NCI-H446 (cell line): ENCODE measurements at regions not wholly inside any gene's neighbourhood (a gene's known extent, or its start where the extent isn't known, plus 50 kb on each side); places are given as distances from the start of the nearest gene placed in this dataset.
"Not testable (repeated sequence)": the region's sequence is repeated elsewhere in the genome, so short reads cannot be mapped to it uniquely, and the experiment has no call there.

Experiments
- DNase-seq, 2 experiments: peaks; one replicate each; lab custom pipeline; 2025; lab: John Stamatoyannopoulos, UW

DNA sequence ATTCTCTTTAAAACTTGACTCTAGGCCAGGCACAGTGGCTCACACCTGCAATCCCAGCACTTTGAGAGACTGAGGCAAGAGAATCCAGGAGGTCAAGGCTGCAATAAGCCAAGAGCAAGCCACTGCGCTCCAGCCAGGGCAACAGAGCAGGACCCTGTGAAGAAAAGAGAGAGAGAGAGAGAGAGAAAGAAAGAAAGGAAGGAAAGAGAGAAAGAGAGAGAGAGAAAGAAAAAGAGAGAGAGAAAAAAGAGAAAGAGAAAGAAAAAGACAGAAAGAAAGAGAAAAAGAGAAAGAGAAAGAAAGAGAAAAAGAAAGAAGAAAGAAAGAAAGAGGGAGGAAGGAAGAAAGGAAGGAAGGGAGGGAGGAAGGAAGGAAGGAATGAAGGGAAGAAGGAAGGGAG lies 76.7 kb downstream of the RIN2 start:
- DNase-seq = no peak

DNA sequence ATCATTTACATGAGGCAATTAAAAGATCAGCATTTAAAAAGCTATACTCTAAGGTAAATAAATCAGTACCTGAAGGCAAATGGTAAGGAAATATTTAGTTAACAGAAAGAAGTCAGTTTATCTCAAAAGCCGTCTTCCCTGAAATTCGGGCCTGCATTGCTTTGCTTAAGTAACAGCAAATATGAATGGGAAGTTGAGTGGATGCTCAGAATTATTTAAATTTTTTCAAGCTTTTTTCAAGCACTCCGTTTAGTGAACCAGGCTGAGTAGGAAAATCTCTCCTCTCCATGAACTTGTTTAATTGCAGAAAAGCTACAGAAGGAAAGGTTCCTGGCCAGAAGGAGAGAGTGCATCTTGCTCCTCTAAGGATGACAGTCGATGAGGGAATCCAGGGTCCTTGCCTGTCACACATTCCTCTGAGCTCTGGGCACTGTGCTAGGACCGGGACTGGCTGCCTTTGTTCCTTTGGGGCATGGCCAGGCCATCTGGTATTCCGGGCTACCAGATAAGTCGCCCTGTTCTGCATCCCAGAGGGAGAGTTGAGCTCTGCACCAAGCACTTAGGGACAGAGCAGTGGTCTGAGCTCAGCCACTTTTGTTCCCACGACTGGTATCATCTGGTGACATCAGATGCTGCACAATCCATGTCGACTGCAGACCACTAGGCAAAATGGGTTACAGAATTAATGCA lies 77.6 kb downstream of the RIN2 start:
- no peak for DNase-seq

DNA sequence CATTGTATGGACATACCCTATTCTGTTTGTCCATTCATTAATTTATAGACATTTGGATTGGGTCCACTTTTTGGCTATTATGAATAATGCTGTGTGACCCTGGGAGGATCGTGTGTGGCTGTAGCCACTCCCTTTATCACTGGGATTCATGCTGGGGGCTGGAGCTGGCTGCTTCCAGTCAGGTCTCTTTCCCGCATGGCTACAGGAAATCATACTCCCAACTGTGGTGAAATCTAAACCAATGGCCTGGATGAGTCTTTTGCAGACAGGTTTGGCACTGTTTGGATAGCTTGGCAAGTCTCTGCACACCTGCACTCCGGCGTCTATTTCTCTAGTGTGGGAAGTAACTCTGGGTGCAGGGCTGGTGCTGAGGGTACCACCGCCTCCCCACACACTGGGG lies 80.4 kb downstream of the RIN2 start:
- DNase-seq = no peak

DNA sequence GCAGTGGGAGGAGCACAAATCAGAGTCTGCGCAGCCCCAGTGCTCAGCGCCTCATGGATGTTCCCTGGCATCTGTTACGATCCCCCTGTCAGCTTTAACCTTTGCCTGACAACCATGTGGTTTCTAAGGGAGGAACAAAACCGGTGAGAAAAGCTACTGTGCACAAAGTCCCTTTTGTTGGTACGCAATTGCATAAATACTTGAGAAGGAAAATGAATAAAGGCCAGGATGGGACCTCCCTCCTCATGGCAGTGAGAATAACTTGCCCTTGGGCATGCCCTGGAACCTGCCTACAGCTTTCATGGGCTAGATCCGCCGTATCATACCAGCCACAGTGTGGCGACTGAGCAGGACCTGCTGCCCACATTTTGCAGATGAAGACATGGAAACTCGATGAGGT lies 81.0 kb downstream of the RIN2 start:
- no peak for DNase-seq

DNA sequence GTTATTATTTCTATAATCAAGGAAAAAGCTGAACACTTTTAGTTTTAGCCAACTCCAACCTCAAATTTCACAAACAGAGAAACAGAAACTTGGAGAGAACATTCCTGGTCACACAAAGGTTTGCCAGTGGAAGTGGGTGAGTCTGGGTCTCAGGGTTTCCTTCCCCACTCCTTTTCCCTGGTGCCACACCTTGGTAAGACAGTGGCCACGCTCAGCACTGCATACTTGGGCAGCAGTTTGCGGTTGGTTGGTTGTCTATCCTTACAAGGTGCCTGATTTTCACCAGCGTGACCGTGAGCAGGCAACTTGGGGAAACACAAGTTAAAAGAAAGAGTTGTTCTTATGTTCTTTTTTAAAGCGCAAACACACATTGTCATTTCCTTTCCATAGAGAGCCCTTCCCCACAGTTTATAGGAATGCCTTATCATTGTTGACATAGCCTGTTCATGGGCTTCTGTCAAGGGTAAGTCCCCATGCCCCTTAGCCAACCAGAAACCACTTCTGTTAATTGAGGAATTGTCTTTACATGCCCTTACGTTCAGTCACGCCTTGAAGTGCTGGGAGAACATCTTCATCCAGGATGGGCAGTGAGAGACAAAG lies 82.2 kb downstream of the RIN2 start:
- DNase-seq = no peak

DNA sequence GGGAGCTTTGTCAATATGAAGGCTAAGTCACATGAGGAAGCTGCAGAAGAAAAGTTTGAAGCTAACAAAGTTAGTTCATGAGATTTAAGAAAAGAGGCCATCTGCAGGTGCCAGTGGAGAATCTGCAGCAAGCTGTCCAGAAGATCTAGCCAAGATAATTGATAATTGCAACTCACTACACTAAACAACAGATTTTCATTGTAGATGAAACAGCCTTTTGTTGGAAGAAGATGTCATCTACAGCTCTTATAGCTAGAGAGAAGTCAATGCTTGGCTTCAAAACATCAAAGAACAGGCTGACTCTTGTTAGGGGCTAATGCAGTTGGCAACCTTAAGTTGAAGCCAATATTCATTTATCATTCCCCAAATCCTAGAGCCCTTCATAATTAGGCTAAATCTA lies 83.7 kb downstream of the RIN2 start:
- DNase-seq = peak in 1 of 2 experiments; percentile 20

DNA sequence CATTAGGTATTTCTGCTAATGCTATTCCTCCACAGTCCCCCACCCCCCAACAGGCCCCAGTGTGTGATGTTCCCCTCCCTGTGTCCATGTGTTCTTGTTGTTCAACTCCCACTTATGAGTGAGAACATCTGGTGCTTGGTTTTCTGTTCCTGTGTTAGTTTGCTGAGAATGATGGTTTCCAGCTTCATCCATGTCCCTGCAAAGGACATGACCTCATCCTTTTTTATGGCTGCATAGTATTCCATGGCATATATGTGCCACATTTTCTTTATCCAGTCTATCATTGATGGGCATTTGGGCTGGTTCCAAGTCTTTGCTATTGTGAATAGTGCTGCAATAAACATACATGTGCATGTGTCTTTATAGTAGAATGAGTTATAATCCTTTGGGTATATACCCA lies 86.8 kb downstream of the RIN2 start:
- DNase-seq = not testable (repeated sequence)

DNA sequence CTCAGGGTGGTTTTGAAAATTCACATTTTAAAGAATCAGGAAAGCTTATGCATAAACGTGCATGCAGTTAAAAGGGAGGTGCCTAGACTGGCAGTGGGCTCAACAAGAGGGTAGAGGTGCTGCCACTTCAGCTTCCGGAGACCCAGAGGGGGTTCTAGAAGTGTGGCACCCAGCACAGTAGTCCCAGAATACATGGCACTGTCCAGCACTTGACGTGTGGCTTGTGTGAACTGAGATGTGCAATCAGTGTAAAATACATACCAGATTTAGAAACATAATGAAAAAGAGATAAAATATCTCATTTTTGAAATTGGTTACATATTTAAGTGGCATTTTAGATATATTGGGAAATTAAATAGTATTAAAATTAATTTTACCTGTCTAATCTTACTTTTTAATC lies 89.3 kb downstream of the RIN2 start:
- DNase-seq = no peak

DNA sequence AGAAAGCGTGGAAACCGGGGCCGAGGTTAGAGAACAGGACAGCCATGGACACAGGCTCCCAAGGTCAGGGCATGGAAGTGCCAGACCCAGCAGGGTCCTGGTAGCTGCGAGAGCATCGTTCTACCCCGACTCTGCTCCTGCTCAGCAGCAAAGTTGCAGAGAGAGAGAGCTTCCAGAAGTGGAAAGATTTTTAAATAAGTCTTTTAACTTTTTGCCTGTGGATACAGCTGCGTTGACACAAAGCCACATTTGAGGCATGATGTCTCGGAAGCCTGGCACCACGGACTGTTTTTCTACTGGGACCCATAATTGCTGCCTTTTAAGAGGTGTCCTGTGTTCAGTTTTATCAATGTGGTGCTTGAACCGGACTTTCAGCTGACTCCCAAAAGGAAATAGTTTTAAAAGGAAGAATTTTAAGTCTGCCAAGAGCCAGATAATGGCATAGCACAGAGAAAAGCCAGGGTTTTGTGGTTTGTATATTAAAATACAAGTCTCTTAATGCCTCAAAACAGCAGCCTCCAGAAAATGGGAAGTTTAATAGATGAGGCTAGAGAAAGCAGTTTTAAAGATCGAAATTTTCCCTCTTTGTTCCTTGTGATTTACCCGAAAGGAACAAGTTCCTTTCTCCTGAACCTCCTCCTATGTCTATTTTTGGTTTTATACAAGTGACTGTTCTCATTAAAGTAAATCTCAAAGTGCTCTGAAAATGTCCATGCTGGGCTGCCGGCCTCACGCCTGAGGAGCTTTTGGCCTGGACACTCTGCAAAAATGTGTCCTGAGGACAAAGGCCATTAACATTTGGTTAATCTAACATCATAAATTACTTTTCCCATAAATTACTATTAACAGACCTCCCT lies 91.5 kb downstream of the RIN2 start:
- no peak for DNase-seq

DNA sequence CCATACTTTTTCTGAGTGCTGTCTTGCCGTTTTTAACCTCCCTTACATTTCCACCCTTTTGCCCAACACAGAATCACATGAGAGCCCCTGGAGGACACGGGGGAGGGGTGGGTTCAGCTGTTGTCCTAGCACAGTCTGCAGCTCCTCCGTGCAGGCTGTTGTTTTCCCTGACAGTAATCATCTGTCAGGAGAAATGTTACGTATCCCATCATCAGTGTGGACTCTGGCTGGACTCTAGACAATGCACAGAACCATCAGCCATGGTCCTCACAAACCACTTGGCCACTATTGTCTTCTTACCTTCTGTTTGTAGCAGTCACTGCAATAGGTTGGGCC lies 92.1 kb downstream of the RIN2 start:
- no peak for DNase-seq

DNA sequence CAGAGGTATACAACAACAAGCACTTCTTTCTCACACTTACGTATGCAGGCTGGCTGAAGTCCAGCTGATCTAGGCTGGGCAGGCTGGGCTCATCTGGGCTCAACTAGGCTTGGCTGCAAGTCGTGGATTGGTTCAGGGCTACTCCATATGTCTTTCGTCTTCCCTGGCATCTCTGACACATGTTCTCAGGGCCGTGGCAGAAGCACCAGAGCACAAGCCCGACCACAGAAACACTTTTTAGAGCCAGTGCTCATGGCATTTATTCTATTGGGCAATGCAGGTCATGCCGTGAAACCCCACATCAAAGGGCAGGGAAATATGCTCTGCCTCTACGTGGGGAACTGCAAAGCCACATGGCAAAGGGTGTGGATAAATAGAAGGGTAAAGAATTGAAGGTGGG lies 93.8 kb downstream of the RIN2 start:
- peak in 1 of 2 experiments; percentile 65 for DNase-seq

DNA sequence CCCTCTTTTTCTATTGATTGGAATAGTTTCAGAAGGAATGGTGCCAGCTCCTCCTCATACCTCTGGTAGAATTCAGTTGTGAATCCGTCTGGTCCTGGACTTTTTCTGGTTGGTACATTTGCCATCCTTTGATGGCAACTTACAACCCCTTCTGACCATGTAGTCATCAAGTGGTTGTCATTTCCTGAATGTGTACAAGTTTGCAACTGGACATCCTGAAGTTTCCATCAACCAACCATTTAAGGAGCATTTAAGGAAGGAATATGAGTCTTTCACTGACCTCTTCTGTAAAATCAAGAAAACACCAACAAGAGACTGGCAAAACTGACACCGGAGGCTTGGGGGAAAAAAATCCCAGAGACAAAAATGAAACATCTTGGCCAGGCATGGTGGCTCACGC lies 97.4 kb downstream of the RIN2 start:
- no peak for DNase-seq

DNA sequence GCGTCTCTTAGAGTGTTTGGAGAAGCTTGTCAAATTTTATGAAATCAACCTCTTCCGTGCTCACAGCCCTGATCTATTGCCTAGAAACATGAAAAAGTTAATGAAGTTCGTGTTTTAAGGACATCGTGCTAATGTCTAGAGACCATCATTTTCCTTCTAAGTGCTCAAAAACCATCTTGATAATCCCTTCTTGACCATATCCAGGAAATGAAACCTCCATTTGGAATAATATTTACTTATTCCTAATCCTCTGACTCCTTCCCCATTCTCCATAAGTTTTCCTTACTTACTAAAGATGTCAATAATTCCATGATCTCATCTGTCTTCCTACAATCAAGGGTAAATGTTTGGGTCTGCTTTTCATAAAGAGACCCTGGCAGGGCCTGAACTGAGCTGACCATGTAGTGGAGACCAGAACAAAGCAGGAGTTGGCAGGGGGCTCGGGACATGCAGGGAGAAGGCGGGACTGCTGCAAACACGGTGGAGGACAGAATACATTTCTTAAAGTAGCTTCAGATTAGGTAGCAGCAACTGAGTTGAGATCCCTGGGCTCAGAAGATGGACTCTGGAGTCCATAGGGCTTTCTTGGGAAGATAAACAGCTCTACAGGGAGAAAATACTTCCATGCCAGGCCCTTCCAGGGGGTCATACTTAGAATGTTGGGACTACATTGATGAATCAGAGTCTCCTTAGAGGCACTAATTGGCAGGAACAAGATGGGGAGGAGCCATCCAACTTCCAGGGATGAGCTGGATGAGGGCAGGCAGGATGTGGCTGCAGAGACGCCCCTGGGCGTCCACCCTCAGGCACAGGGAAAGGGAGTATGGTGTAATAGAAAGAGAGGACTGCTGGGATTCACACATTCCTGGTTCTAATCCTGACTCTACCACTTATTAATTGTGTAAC lies 100.7 kb downstream of the RIN2 start:
- no peak for DNase-seq

DNA sequence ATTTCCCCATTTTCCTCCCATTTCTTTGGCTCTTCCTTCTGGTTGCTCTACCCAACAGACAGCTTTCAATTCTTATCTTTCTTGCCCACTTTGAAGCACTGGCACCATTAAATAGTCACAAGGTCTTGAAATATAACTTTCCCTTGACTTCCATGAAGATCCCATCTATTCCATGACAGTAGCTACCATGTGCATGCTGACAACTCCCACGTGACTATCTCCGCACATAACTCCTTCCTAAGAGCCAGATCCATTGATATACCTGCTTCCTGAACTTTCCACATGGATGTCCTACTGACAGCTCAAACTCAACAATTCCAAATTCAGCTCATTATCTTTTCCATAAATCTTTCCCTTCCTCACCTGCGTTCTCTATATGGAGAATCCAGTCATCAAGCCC lies 101.4 kb downstream of the RIN2 start:
- no peak for DNase-seq

DNA sequence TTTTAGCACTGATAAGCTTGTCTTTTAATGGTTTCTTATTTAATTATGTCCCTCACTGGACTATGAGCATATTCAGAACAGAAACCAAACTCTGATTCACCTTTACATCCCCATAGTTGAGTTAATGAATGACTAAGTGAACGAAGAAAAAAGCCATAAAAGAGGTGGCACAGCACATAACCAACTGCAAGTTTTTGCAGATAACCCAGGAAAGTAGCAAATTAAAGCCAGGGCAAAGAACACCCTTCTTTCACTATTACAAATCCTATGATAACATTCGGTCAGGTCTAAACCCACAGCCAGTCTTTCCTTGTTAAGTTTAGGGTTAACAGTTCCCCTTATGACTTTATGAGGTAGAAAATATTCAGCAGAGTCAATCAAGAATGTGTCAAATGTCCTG lies 102.7 kb downstream of the RIN2 start:
- no peak for DNase-seq

DNA sequence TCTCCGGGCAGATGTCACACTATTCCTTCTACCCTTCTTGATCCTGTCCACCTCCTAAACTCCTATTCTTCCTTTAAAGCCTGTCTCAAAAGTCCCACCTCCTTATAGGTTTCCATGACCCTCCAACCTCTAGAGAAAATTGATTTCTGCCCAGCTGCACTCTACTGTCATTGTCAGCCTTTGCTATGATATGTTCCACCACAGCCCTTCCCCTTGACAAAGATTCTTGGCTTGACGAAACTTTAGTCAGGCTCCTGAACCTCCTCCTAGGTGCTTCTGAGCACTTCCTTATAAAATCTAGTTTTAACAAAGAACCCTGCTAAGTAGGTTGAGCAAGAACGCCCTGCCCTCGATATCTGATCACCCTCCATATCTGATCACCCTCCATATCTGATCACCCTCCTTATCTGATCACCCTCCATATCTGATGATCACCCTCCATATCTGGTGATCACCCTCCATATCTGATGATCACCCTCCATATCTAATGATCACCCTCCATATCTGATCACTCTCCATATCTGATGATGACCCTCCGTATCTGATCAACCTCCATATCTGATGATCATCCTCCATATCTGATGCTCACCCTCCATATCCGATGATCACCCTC lies 103.2 kb downstream of the RIN2 start:
- DNase-seq = no peak

DNA sequence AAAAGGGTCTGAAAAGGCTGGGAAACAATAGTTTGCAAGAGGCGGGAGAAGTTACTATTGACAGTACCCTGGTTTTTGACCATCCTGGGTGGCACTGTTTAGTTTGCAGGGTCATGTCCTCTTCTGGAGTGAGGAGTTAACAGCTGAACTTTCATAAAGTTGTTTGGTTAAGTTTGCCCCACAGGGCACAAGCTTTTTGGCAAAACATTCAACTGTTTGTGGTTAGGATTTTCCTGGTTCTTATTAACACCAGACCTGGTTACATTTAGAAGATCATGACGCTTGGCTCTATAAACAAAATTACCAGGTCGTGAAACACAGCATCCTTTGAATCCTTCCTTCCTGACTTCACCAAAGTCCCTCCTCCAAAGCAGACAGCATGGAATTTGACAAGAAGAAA lies 106.1 kb downstream of the RIN2 start:
- DNase-seq = no peak

DNA sequence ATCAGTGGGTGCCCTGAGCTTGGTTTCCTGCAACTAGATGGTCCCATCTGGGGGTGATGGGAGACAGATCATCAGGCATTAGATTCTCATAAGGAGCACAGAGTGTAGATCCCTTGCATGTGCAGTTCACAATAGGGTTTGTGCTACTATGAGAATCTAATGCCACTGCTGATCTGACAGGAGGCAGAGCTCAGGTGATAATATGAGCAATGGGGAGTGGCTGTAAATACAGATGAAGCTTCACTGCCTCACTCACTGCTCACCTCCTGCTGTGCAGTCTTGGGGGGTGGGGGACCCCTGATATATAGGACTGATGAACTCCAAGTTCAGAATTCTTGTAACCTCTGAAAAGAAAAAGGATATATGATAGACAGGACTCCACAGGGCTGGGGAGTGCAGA lies 108.0 kb downstream of the RIN2 start:
- no peak for DNase-seq

DNA sequence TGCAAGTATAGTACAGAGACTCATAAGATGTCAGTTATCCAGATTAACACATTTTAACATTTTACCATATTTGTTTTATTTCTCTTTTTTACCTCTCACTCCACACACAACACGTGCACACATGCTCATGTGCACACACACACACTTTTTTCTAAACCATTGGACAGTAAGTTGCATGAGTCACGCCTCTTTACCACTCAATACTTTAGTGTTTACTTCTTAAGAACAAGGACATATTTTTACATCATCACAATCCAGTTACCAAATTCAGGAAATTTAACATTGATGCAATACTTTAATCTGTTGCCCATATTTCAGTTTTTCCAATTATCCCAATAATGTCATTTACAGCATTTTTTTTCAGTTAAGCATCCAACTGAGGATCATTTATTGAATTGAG lies 109.0 kb downstream of the RIN2 start:
- DNase-seq = no peak

DNA sequence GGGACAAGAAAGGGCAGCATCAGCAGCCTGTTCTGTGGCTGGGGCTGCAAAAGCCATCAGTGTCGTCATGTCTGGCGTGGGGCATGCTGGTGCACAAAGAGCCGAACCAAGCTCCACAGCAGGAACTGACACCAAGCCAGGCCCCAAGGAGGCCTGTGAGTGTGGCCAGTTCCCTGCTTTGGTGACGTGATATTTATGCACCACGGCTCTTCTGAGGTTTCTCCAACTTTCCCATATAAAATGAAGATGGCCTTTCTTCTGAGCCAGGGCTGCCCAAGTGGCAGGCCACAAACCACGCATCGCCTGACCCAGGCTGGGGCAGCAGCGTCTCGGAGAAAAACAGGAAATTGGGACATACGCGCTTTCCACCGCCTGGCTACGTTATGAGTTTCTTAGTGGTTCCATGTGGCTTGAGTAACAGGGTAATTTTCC lies 109.9 kb downstream of the RIN2 start:
- DNase-seq = no peak

DNA sequence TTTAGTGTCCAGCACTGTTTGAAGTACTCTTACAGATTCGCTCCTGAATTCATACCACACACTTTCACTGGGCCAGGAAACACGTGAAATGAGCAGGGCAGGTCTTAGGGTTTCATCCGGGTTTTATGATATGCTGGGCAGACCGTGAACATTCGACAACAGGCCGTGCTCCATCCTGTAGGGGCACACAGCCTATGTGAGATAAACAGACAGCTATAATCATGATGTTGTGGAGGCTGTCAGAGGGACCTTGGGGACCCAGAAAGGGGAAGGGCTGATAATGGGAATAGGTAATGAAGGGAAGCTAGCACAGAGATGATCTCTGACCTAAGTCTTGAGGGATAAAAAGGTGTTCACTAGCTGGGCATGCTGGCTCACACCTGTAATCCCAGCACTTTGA lies 110.4 kb downstream of the RIN2 start:
- DNase-seq = no peak

DNA sequence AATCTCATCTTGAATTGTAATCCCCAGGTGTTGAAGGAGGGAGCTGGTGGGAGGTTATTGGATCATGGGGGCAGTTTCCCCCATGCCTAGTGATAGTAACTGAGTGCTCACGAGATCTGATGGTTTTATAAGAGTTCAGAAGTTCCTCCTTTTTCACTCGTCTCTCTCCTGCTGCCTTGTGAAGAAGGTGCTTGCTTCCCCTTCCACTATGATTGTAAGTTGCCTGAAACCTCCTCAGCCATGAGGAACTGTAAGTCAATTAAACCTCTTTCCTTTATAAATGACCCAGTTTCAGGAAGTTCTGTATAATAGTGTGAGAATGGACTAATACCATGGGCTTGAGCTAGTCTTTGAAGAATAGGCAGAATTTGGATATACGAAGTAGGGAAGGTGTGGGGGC lies 113.9 kb downstream of the RIN2 start:
- no peak for DNase-seq
